ENCODE measurements at regions not wholly inside any gene's neighbourhood (a gene's known extent, or its start where the extent isn't known, plus 50 kb on each side); places are given as distances from the start of the nearest gene placed in this dataset.

DNA sequence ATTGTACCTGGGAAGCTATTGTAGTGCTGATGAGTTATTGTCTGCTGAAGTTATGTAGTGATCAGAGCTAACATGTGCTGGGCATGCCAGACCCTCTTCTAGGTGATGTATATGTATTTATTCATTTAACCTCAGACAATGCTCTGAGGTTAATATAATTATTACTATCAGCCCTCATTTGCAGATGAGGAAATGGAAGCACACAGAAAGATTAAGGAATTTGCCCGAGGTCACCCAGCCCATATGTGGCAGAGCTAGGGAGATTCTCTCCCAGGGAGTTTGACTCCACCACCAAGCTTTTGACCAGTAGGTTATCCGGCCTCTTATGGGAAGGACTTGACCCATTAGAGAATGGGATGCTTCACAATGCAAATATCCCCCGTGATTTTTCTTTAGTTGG, 114.2 kb upstream of the NAV2 start:
- H3K36me3 ChIP-seq (ENCODE audit: insufficient read depth) = no peaks in the 10 kb centered on the region
- no peak overlapping the region for H2AFZ ChIP-seq
- no peaks in the 10 kb centered on the region for H3K9me2 ChIP-seq (ENCODE audit: insufficient read depth)
- no peak overlapping the region for H3K4me3 ChIP-seq
- H3K27me3 ChIP-seq (ENCODE audit: insufficient read depth) = no peaks in the 10 kb centered on the region
- H4K20me1 ChIP-seq (replicated peaks; ENCODE audit: insufficient read depth) = no peaks in the 10 kb centered on the region
- H3K36me3 Mint-ChIP-seq (ENCODE audit: low read depth) = no peaks in the 10 kb centered on the region
- no peak overlapping the region for H3K27ac ChIP-seq (ENCODE audit: low read depth)
- no peak for TF ChIP-seq ZNF114 (CRISPR knock-in tag; IDR thresholded peaks at IDR 0.05)
- TF ChIP-seq STAT1 (IDR thresholded peaks at IDR 0.05; ENCODE audit: unreplicated experiment) = no peak
- TF ChIP-seq EZH2phosphoT487 (IDR thresholded peaks at IDR 0.05; ENCODE audit: unreplicated experiment) = no peak
- TF ChIP-seq, protein P1, sequence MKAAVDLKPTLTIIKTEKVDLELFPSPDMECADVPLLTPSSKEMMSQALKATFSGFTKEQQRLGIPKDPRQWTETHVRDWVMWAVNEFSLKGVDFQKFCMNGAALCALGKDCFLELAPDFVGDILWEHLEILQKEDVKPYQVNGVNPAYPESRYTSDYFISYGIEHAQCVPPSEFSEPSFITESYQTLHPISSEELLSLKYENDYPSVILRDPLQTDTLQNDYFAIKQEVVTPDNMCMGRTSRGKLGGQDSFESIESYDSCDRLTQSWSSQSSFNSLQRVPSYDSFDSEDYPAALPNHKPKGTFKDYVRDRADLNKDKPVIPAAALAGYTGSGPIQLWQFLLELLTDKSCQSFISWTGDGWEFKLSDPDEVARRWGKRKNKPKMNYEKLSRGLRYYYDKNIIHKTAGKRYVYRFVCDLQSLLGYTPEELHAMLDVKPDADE (IDR thresholded peaks at IDR 0.05) = no peak
- TF ChIP-seq JUNB (IDR thresholded peaks at IDR 0.05; ENCODE audit: unreplicated experiment) = no peak
- no peak for TF ChIP-seq NANOG (IDR thresholded peaks at IDR 0.05; ENCODE audit: borderline replicate concordance)
- TF ChIP-seq POLR2AphosphoS5 (IDR thresholded peaks at IDR 0.05; ENCODE audit: low read depth) = no peak
- TF ChIP-seq, protein P2, sequence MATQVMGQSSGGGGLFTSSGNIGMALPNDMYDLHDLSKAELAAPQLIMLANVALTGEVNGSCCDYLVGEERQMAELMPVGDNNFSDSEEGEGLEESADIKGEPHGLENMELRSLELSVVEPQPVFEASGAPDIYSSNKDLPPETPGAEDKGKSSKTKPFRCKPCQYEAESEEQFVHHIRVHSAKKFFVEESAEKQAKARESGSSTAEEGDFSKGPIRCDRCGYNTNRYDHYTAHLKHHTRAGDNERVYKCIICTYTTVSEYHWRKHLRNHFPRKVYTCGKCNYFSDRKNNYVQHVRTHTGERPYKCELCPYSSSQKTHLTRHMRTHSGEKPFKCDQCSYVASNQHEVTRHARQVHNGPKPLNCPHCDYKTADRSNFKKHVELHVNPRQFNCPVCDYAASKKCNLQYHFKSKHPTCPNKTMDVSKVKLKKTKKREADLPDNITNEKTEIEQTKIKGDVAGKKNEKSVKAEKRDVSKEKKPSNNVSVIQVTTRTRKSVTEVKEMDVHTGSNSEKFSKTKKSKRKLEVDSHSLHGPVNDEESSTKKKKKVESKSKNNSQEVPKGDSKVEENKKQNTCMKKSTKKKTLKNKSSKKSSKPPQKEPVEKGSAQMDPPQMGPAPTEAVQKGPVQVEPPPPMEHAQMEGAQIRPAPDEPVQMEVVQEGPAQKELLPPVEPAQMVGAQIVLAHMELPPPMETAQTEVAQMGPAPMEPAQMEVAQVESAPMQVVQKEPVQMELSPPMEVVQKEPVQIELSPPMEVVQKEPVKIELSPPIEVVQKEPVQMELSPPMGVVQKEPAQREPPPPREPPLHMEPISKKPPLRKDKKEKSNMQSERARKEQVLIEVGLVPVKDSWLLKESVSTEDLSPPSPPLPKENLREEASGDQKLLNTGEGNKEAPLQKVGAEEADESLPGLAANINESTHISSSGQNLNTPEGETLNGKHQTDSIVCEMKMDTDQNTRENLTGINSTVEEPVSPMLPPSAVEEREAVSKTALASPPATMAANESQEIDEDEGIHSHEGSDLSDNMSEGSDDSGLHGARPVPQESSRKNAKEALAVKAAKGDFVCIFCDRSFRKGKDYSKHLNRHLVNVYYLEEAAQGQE (IDR thresholded peaks at IDR 0.05; ENCODE audit: unreplicated experiment) = no peak
- TF ChIP-seq CREB1 (CRISPR knock-in tag; IDR thresholded peaks at IDR 0.05; ENCODE audit: low read depth) = no peak
- TF ChIP-seq, protein P3, sequence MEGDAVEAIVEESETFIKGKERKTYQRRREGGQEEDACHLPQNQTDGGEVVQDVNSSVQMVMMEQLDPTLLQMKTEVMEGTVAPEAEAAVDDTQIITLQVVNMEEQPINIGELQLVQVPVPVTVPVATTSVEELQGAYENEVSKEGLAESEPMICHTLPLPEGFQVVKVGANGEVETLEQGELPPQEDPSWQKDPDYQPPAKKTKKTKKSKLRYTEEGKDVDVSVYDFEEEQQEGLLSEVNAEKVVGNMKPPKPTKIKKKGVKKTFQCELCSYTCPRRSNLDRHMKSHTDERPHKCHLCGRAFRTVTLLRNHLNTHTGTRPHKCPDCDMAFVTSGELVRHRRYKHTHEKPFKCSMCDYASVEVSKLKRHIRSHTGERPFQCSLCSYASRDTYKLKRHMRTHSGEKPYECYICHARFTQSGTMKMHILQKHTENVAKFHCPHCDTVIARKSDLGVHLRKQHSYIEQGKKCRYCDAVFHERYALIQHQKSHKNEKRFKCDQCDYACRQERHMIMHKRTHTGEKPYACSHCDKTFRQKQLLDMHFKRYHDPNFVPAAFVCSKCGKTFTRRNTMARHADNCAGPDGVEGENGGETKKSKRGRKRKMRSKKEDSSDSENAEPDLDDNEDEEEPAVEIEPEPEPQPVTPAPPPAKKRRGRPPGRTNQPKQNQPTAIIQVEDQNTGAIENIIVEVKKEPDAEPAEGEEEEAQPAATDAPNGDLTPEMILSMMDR (conservative IDR thresholded peaks at IDR 0.05; ENCODE audit: low read depth in 2 of 2) = no peak
- TF ChIP-seq, protein P4, sequence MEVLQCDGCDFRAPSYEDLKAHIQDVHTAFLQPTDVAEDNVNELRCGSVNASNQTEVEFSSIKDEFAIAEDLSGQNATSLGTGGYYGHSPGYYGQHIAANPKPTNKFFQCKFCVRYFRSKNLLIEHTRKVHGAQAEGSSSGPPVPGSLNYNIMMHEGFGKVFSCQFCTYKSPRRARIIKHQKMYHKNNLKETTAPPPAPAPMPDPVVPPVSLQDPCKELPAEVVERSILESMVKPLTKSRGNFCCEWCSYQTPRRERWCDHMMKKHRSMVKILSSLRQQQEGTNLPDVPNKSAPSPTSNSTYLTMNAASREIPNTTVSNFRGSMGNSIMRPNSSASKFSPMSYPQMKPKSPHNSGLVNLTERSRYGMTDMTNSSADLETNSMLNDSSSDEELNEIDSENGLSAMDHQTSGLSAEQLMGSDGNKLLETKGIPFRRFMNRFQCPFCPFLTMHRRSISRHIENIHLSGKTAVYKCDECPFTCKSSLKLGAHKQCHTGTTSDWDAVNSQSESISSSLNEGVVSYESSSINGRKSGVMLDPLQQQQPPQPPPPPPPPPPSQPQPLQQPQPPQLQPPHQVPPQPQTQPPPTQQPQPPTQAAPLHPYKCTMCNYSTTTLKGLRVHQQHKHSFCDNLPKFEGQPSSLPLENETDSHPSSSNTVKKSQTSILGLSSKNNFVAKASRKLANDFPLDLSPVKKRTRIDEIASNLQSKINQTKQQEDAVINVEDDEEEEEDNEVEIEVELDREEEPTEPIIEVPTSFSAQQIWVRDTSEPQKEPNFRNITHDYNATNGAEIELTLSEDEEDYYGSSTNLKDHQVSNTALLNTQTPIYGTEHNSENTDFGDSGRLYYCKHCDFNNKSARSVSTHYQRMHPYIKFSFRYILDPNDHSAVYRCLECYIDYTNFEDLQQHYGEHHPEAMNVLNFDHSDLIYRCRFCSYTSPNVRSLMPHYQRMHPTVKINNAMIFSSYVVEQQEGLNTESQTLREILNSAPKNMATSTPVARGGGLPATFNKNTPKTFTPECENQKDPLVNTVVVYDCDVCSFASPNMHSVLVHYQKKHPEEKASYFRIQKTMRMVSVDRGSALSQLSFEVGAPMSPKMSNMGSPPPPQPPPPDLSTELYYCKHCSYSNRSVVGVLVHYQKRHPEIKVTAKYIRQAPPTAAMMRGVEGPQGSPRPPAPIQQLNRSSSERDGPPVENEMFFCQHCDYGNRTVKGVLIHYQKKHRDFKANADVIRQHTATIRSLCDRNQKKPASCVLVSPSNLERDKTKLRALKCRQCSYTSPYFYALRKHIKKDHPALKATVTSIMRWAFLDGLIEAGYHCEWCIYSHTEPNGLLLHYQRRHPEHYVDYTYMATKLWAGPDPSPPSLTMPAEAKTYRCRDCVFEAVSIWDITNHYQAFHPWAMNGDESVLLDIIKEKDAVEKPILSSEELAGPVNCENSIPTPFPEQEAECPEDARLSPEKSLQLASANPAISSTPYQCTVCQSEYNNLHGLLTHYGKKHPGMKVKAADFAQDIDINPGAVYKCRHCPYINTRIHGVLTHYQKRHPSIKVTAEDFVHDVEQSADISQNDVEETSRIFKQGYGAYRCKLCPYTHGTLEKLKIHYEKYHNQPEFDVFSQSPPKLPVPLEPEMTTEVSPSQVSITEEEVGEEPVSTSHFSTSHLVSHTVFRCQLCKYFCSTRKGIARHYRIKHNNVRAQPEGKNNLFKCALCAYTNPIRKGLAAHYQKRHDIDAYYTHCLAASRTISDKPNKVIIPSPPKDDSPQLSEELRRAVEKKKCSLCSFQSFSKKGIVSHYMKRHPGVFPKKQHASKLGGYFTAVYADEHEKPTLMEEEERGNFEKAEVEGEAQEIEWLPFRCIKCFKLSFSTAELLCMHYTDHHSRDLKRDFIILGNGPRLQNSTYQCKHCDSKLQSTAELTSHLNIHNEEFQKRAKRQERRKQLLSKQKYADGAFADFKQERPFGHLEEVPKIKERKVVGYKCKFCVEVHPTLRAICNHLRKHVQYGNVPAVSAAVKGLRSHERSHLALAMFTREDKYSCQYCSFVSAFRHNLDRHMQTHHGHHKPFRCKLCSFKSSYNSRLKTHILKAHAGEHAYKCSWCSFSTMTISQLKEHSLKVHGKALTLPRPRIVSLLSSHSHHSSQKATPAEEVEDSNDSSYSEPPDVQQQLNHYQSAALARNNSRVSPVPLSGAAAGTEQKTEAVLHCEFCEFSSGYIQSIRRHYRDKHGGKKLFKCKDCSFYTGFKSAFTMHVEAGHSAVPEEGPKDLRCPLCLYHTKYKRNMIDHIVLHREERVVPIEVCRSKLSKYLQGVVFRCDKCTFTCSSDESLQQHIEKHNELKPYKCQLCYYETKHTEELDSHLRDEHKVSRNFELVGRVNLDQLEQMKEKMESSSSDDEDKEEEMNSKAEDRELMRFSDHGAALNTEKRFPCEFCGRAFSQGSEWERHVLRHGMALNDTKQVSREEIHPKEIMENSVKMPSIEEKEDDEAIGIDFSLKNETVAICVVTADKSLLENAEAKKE (CRISPR knock-in tag; IDR thresholded peaks at IDR 0.05) = no peak
- TF ChIP-seq EZH2 (IDR thresholded peaks at IDR 0.05; ENCODE audit: low read depth, unreplicated experiment) = no peak
- no peak for TF ChIP-seq ZNF331 (CRISPR knock-in tag; IDR thresholded peaks at IDR 0.05; ENCODE audit: low read depth)
- no peaks in the 10 kb centered on the region for H3K4me1 ChIP-seq (ENCODE audit: insufficient read depth)
- ATAC-seq (no peak), DNase-seq (ENCODE audit: low spot score) (no peak)
- H3K4me2 ChIP-seq = no peak overlapping the region
- no peaks in the 10 kb centered on the region for H3K79me2 ChIP-seq (replicated peaks; ENCODE audit: insufficient read depth)
- peaks cover 6% of the 10 kb centered on the region for H3K27me3 Mint-ChIP-seq (ENCODE audit: insufficient read depth, low read depth, poor library complexity)
- peaks cover 3% of the 10 kb centered on the region; the same call in 2 of the 3 replicates for H3K4me1 Mint-ChIP-seq
- peaks cover 7% of the 10 kb centered on the region; the same call in 1 of the 3 replicates for H3K9me3 Mint-ChIP-seq
- H3F3A ChIP-seq (replicated peaks; ENCODE audit: low read depth) = no peaks in the 10 kb centered on the region
- no peak overlapping the region for H3K4me3 Mint-ChIP-seq
- H3K27ac Mint-ChIP-seq = no peak overlapping the region
